SKM-1 treated with dmso at 0.1 percent for 144 hours (cell line): ENCODE measurements at regions not wholly inside any gene's neighbourhood (a gene's known extent, or its start where the extent isn't known, plus 50 kb on each side); places are given as distances from the start of the nearest gene placed in this dataset.

ENCODE experiments used
- DNase-seq: peaks from one replicate; lab custom pipeline; 2025; ENCODE audit not compliant: unreplicated experiment; lab: John Stamatoyannopoulos, UW

DNA sequence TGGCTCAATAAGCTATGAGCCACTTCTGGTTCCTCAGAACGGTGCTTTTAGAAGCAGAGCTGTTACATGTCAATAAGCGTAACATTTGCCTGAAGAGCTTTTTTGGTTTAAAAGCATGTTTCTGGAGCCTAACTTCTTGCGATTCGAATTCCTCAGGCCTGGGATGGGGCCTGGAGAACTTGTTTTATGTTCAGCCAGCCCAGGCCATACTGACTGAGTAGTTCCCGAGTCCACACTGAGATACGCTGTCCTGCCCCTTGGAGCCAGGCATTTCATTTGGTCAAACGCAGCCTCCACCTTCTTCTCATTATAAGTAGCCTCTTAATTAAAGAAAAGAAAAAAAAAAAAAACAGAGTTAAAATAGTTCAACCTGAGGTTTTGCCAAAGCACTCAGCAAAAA lies 260.6 kb upstream of the ANKRD55 start:
- DNase-seq: no peak

DNA sequence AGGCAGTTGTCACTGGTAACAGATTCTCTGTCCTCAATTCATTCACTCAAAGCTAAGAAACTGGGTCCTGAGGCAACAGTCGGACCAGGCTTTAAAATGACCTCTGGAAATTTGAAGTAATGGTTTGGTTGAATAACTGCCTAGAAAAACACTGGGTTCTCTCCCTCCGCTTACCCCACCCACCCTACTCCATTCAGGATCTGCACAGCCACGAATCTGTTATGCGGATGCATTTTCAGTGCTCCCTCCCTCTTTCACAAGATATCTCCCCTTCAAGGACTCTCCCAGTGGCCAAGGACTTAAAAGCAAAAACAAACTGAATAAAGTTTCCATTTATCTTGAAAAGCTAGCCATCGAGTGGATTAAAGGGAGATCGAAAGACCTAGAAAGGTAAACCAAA lies 260.2 kb upstream of the ANKRD55 start:
- DNase-seq: no peak

DNA sequence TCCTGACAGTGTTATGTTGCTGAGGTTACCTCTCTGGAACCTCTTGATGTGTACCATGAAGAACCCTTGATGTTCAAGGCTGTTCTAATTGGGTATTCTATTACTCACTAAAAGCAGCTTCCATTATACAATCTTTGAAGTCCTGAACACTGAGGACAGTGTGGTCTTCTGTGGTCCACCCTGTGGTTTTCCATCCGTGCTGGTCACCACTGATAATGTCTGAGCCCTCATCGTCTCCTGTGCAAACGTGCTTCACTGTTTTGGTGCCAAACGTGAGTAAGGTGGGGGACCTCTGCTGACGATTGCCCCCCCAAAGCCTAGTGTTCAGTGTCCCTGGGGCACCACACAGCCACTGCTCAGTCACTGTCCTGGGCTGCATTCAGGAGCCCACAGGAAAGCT lies 259.7 kb upstream of the ANKRD55 start:
- DNase-seq: no peak

DNA sequence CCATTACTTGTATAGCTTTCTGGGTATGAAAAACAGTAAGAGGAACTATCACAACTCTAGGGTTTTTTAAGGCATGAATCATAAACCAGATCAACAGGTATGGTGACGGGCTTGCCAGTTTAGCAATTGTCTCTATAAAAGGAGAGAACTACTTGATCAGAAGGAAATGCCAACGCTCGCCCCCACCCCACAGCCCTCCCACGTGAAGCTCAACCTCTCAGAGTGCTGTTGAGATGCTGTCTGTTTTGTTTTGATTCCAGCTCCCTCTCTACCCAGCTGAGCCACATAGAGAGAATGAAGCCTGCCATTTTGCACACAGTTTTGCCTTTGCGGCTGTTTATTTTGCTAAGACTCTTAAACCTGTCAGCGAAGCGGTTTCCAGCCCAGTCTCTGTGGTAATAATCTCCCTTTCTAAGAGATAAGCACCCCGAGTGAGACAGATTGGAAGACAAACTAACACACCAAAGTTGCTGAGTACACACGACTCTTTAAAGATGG lies 257.9 kb upstream of the ANKRD55 start:
- no peak for DNase-seq

DNA sequence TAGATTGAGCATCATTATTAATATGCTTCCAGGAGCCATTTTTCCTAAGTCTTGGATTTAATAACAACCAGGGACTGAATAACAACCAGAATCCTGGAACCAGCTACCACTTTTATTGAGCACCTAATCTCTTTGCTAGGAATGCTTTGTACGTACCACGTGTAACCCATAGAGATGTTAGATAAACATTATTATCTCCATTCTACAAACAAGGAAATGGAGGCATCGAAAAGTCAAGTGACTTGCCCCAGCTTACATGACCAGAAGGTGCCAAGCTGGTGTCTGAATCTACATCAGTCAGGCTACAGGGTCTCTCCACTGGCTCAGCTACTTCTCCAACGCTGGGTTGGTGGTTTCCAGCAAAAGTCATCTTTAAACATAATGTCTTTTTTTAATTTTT lies 256.1 kb upstream of the ANKRD55 start:
- DNase-seq: no peak

DNA sequence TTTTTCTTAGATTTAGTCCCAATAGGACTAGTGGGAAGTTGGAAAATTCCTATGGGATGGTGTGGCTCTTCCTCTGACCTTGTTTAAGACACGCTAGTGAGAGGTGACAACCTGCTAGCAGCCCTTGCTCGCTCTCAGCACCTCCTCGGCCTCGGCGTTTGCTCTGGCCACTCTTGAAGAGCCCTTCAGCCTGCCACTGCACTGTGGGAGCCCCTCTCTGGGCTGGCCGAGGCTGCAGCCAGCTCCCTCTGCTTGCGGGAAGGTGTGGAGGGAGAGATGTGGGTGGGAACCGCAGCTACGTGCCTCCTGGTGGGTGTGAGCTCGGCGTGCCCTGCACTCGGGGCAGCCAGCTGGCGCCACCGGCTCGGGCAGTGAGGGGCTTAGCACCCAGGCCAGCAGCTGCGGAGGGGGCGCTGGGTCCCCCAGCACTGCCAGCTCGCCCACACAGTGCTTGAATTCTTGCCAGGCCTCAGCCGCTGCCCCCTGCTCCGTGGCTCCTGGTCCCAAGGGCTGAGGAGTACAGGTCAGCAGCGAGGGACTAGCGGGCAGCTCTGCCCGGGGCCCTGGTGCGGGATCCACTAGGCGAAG lies 254.5 kb upstream of the ANKRD55 start:
- no peak for DNase-seq

DNA sequence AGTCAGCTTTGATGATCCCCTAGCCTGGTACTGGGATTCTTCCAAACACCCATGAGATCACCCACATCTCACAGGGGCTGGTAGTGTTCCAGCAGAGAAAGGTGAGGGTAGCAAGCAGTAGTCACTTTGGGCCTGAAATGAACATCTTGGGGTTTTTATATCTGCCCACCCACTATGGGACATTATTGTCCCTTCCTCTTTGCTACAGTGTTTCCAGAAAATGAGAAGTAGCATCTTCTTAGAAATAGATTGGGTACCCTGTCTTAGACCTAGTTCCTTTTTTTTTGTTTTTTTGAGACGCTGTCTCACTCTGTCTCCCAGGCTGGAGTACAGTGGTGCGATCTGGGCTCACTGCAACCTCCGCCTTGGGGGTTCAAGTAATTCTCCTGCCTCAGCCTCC lies 249.2 kb upstream of the ANKRD55 start:
- peak; percentile 62 for DNase-seq

DNA sequence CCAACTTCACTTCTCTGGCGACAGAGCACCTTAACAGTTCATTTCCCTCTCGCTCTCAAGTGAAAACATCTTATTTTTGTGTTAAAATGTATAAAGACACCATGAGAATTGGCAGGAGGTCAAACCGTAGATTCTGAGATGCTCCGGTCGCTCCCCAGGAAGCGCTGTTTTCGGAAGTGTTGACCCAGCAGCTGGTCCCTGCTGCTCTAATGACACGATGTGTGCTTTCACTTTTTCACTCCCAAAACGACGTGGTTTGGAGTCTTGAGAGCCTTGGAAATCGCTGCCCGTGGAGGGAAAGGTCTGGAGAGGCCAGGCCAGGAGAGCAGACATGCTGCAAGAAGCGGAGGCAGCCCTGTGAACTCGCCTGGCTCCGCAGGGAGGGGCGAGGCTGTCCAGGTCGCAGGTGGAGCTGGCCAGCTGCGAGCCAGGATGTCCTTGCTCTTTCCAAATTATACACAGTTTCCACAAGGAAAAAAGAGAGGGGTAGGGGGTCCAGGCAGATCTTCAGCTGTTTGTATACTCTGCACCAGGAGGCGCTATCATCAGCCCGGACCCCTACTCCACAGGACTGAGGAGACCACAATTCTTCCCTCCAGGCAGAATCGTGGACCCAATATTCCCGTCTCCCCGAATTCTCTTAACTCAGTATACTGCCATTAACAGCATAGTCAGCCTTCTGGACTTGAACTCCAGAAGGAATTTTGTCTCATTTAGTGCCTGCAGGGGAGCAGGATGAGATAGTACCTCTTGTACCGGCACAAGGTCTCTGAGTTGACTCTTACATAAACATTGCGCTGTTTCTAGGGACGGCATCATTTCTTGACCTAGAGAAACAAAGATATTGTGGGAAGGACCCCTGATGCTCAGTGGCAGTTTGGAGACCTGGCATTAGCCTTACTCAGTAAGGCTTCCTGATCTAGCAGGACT lies 248.6 kb upstream of the ANKRD55 start:
- no peak for DNase-seq

DNA sequence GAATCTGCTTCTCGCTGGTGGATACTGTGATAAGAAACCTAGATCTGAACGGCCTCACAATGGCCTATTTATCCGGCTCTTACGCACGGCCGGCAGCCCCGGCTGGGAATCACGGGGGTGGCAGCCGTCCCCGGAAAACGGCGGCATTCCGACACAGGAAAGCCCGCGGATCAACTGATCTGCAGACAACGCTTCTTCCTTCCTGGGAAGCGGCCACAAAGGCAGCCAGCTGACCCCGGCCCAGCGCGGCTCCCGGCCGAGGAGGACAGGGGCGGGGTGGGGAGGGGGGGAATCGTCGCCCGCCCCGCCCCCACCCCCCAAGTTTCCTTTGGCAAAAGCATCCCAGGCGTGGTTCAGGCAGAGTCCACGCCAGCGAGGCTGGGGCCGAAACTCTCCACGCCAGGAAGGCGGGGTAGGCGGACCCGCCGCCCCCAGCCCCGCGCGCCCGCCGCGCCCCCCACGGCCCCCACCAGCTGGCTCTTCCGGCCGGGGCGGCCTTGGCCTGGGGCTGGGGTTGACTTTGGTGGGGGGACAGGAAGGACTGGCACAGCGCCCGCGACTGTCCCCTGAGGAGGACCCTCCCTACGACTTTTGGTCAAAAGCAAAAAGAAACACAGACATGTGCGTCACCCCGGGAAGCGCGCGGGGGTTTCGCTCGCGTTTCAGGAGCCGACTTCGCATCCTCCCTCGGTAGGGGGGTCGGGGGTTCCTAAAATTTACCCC lies 247.7 kb upstream of the ANKRD55 start:
- DNase-seq: no peak

DNA sequence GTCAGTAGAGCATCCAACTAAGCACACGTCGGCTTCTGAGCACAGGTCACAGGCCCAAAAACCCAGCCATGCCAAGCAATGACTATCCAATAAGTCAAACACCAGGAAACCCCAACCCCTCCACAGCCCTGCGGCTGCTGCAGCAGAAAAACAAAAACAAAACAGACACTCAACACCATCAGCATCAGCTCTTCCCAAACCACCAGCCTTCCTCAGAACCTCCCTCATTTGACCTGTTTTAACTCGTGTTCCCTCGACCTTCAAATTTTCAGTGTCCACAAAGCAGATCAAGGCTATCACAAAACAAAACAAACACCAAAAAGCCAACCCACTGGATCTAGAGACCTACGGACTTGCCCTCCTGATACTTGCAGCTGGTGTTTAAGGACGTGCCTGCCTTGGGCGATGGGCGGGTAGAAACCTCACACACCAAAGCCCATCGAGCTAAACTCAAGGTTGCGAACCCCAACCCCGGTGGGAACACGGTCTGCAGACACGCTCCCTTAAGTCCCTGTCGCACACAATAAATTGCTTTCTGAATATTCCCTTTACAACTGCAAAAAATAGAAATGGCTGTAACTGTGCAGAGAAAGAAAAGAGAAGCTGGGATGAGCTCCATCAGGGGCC lies 247.1 kb upstream of the ANKRD55 start:
- no peak for DNase-seq

DNA sequence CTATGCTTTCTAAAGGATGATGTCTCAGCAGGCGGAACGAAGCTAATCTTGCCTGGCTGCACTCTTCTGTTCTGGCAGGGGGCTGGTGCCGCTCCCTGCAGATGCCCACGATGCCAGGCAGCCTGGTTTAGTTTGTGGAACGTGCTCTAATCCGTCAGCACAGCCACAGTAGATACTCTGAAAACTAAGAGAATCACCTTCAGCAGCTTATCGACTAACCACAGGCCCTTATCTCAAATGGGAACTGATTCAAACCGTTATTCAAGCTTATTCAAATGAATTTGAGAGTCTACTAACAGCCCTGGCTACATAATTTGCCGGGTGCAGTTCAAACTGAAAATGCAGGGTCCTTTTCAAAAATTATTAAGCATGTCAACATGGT lies 246.6 kb upstream of the ANKRD55 start:
- no peak for DNase-seq

DNA sequence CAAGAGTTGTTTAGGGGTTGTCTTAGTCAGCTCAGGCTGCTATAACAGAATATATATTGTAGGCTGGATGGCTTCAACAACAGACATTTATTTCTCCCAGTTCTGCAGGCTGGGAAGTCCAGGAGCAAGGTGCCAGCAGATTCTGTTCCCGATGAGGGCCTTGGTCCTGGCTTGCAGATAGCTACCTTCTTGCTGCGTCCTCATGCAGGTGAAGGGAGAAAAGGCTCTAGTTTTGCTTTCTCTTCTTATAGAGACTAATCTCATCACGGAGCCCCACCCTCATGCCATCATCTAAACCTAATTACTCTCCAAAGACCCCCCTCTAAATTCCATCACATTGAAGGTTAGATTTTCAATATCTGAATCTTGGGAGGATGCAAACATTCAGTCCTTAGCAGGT lies 246.0 kb upstream of the ANKRD55 start:
- DNase-seq: no peak

DNA sequence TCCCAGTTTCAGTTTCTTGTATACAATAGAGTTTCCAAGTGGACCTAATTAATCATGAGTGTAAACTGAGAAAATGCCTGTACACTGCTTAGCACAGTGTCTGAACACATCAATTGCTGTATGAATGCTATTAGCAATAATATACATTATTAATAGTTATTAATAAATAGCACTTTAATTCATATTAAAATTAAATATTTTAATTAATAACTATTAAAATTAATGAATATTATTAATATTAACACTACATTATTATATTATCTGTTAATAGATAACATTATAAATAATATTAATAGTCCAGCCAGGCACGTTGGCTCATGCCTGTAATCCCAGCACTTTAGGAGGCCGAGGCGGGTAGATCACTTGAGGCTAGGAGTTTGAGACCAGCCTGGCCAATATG lies 244.9 kb upstream of the ANKRD55 start:
- DNase-seq: no peak

DNA sequence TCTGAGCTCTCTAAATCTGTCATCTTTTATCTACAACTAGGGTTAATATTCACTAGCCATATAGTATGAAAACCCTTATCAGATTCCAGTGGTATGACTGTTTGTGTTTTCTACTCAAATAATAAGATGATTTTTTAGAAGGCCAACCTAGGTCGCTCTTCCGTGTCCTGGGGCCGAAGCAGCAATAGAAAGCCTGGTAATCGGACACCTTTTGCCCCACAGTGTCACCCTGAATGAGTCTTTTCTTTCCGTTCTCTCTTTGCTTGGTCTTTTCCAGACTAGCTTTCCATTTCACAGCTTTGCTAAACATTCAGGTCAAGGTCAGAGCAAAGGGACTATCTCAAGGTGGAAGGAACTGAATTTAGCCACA lies 243.3 kb upstream of the ANKRD55 start:
- no peak for DNase-seq

DNA sequence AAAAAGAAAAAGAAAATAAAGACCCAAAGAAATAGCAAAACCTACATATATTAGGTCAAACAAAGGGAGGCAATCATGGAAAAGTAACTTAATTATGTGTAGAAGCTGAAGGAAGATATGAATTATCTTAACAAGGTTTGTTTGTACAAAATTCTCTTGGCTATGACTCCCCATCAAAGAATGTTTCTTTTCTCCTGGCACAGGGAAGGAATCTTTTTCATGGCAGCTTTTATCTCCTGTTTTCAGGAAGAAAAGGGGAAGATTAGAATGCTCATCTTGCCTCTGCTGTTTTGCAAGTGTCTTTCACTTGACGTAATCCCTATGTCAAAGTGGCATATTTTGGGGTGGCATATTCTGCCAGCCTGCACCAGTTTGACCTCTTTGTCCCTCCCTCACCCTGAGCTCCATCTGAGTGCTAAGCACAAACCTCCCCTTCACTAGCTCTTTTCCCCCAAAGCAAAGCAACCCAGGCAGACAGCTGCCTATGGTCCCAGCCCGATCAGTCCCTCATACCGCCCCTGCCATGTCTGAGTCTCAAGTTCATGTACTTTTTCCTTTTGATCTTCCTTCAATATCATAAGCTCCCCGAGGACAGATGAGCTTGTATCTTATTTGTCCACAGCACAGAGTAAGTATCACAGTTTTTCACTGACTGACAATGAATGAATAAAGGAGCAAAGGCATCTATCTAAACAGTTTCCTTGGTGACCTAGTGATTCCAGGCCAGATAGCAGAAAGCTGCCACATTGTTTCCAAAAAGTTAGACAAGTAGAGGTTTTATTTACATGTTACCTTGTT lies 242.8 kb upstream of the ANKRD55 start:
- no peak for DNase-seq

DNA sequence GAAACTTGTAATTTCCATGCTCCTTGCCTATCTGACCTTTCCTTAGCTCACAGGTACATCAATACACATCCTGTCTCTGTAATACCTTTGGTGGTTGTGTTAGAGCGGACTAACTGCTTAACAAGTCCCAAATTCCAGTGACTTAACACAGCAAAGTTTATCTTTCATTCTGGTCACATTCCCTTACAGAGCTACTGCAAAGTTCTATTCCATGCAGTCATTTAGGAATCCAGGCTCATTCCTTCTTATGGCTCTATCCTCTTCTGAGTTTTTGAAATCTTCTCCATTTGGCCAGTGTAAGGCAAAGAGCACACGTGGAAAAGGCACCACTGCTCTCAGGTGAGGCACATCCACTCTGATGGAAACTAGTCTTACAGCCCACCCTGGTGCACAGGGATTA lies 238.6 kb upstream of the ANKRD55 start:
- no peak for DNase-seq

DNA sequence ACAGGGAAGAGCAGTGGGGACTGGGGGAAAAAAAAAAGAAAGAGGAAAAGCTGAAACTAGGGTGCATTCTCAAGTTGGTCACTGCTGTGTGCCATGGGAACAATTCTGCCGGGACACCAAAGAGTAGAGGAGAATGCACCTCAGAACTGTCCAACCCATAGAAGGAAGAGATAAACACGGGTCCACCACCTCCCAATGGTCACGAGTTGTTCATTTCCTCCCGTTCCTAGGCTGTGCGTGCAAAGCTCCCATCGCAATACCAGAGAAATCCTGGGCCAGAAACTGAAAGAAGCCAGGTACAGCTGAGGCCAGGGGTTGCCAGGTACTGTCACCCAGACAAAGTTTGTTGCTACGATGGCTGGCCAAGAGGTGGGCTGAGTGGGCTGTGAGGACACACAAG lies 236.9 kb upstream of the ANKRD55 start:
- DNase-seq: no peak

DNA sequence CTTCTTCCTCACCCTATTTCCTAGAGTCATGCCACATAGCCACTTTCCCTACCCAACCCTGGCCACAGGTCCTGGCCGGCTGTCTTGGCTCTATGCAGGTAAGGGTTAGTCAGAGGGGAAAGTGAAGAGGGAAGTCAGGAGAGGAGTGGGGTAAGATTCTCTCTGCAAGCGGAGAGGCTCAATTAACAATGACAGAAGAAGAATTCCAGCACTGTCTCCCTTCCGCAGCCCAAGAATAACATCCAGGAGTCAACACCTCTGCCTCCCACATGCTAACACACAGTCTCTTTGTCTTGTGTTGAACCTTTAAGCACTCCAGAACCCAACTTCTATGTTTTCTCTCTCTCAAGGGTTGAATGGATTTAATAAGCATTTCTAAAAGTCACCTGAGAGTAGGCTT lies 235.1 kb upstream of the ANKRD55 start:
- no peak for DNase-seq

DNA sequence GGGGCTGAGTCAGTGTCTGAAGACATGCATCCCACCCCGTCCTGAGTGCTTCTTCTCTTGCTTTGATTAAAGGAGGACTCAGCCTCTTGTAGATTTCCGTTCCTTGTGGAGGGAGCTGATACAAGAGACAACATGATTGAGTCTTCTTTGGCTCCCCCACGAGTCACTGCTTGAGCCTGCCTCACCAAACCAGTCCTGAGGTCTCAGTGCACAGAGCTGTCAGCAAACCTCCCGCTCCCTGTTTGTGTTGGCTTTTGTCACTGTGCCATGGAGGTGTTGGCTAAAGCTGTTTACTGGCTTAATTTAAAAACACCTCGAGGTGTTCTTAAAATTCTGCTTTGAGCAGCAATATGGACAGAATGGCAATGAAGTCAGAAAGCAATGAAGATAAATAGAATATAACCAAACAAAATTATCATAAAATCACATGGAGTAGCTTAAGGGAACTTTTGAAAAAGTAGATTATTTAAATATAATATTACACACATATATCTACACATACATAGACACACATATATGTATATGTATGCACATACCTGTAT lies 234.1 kb upstream of the ANKRD55 start:
- no peak for DNase-seq

DNA sequence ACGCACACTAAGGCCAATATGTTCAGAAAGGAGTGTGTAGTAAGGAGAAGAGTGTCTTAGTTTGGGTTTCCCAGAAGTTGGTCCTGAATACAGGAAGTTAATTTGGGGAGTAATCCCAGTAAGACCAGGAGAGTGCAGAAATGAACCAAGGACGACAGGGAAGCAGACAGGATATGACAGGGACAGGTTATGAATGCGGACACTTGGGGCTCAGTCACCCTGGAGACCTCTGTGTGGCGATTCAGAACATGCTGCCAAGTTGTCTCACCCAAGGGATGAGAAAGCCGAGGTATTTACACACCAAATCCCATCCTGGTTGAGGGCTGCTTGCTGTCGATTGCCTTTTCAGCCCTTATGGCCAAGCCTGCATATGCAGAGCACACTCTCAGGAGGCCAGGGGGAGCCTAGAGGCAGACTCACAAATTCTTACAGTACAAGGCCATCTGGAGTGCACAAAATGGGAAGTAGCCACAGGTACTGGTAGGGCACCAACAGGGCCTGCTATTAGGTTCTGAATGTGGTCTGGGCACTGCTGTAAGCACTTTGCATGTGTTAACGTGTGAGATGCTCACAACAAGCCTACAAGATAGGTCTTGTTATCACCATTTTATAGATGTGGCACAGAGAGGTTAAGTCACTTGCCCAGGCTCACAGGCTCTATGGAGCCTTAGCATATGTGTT lies 233.1 kb upstream of the ANKRD55 start:
- no peak for DNase-seq
